Left lung (tissue), 4 donors: ENCODE measurements at regions not wholly inside any gene's neighbourhood (a gene's known extent, or its start where the extent isn't known, plus 50 kb on each side); places are given as distances from the start of the nearest gene placed in this dataset.
"Not testable (repeated sequence)": the region's sequence is repeated elsewhere in the genome, so short reads cannot be mapped to it uniquely, and the experiment has no call there.

Experiments used
- ATAC-seq: fragments of 200-7000 bp; cut with Tn5 transposase; one replicate; pipeline ENCODE4 v1.9.1; 2020; ENCODE audit warnings: moderate library complexity
- DNase-seq, 4 donors: peaks; one replicate each; pipeline ENCODE4 v3.0.0-alpha.2; 2013 to 2020
- H3K27ac ChIP-seq, 2 donors: fragments of 200-600 bp; sonication (generic) in 1 of 2; one replicate each; pipeline versions ENCODE4 v1.5.0 to v1.8.0; 2020 to 2021
- H3K27me3 ChIP-seq, 2 donors: fragments of 200-600 bp; sonication (generic) in 1 of 2; one replicate each; pipeline versions ENCODE4 v1.5.0 to v1.8.0; 2020 to 2021
- H3K36me3 ChIP-seq, 2 donors: fragments of 200-600 bp; sonication (generic) in 1 of 2; one replicate each; pipeline versions ENCODE4 v1.5.0 to v1.8.0; 2020 to 2021
- H3K4me1 ChIP-seq, 2 donors: fragments of 200-600 bp; one replicate each; pipeline ENCODE4 v1.8.0; 2021
- H3K4me3 ChIP-seq, 2 donors: fragments of 200-600 bp; sonication (generic) in 1 of 2; one replicate each; pipeline versions ENCODE4 v1.5.0 to v1.8.0; 2020 to 2021; ENCODE audit warnings: mild to moderate bottlenecking in 1 of 2
- H3K9me3 ChIP-seq, 2 donors: fragments of 200-600 bp; sonication (generic) in 1 of 2; one replicate each; pipeline versions ENCODE4 v1.5.0 to v1.8.0; 2020 to 2021
- intact Hi-C, 2 donors: fragments of 100-400 bp; cut with DNase I; formaldehyde crosslinking; loops; one replicate each; pipeline versions ENCODE4 v1.11.2 to v1.14.2; 2022
- TF ChIP-seq, protein P1 (sequence below), 2 donors: fragments of 200-600 bp; sonication (generic) in 1 of 2; IDR thresholded peaks; one replicate each; pipeline versions ENCODE4 v1.5.0 to v1.8.0; 2021; ENCODE audit warnings: antibody characterized with exemption in 2 of 2
- donor health status: DM: no; HTN: yes; CAD: no.
- donor health status: DM: no; HTN: no; CAD: no.

DNA sequence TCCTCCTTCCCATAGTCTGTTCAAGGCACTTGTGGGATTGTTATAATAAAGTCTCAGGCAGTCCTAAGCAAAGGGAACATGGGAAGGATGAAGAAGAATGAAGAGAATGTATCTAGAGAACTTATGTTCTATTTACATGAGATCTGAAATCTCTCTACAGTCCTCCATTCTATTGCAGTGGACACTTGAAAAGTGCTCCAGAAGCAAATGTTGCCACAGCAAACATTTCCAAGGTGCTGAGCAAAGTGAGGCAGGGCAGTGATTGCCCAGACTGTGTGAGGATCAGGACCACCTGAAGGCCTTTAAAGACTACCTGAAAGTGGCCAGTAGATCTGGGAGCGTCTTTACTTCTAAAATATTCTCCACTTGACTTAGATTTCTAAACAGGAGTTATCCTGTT lies 203.5 kb downstream of the RBM46 start:
- DNase-seq (no peak), ATAC-seq (peak; percentile 82)
- Histone ChIP-seq H3K27ac (no peak overlapping the region), H3K9me3 (no peaks in the 10 kb centered on the region), H3K4me1 (no peaks in the 10 kb centered on the region), H3K27me3 (no peaks in the 10 kb centered on the region), H3K36me3 (no peaks in the 10 kb centered on the region), H3K4me3 (no peak overlapping the region)
- TF ChIP-seq, protein P1, sequence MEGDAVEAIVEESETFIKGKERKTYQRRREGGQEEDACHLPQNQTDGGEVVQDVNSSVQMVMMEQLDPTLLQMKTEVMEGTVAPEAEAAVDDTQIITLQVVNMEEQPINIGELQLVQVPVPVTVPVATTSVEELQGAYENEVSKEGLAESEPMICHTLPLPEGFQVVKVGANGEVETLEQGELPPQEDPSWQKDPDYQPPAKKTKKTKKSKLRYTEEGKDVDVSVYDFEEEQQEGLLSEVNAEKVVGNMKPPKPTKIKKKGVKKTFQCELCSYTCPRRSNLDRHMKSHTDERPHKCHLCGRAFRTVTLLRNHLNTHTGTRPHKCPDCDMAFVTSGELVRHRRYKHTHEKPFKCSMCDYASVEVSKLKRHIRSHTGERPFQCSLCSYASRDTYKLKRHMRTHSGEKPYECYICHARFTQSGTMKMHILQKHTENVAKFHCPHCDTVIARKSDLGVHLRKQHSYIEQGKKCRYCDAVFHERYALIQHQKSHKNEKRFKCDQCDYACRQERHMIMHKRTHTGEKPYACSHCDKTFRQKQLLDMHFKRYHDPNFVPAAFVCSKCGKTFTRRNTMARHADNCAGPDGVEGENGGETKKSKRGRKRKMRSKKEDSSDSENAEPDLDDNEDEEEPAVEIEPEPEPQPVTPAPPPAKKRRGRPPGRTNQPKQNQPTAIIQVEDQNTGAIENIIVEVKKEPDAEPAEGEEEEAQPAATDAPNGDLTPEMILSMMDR (IDR thresholded peaks at IDR 0.05) = no peak
- intact Hi-C loops = no loop called here

DNA sequence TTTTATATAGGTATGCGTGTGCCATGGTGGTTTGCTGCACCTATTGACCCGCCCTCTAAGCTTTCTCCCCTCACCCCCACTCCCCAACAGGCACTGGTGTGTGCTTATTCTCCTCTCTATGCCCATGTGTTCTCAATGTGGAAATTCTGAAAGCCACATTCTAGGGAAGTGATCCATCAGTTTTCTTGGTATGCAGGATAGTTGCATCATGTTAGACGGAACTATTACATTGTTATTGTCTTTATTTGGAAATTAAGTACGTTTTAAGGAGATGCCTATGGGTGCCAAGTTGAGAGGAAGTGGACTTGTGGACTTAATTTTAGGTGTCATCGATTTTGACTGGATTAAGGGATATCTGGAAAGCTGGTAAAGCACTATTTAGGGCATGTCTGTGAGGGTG lies 204.6 kb downstream of the RBM46 start:
- H3K4me1 ChIP-seq = no peaks in the 10 kb centered on the region
- H3K9me3 ChIP-seq = no peaks in the 10 kb centered on the region
- H3K4me3 ChIP-seq = no peak overlapping the region
- ATAC-seq (no peak), DNase-seq (no peak)
- H3K27ac ChIP-seq = no peak overlapping the region
- intact Hi-C loops = no loop called here
- TF ChIP-seq, protein P1 (IDR thresholded peaks at IDR 0.05) = no peak
- H3K36me3 ChIP-seq = no peaks in the 10 kb centered on the region
- H3K27me3 ChIP-seq = no peaks in the 10 kb centered on the region

DNA sequence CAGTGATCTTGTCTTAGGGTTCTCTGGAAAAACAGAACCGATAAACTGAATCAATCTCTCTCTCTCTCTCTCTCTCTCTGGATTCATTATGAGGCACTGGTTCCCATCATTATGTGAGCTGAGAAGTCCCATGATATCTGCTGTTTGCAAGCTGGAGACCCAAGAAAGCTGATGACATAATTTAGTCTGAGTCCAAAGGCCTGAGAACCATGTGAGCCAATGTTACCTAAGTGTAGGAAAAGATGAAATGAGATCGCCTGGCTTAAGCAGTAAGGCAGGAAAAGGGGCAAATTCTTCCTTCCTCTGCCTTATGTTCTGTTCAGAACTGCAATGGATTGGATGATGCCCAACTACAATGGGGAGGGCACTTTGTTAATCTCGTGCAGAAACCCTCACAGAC lies 207.4 kb downstream of the RBM46 start:
- TF ChIP-seq, protein P1 (IDR thresholded peaks at IDR 0.05) = no peak
- H3K9me3 ChIP-seq = no peaks in the 10 kb centered on the region
- ATAC-seq (no peak), DNase-seq (no peak)
- no peaks in the 10 kb centered on the region for H3K4me1 ChIP-seq
- intact Hi-C loops = no loop called here
- no peak overlapping the region for H3K4me3 ChIP-seq
- H3K27ac ChIP-seq = no peak overlapping the region
- H3K36me3 ChIP-seq = no peaks in the 10 kb centered on the region
- H3K27me3 ChIP-seq = no peaks in the 10 kb centered on the region

DNA sequence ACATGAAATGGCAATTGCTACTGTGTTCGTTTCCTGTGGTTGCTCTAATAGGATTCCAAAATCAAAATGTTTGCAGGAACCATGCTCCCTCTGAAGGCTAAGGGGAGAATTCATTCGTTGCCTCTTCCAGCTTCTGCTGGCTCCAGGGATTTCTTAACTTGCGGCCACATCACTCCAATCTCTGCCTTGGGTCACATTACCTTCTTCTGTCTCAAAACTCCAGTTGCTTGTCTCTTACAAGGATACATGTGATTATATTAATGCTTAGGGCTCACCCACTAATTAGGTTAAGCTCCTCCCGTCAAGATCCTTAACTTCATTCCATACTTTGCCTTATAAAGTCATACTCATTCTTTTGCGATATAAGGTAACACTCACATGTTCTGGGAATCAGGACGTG lies 208.4 kb downstream of the RBM46 start:
- no peaks in the 10 kb centered on the region for H3K36me3 ChIP-seq
- no peak overlapping the region for H3K4me3 ChIP-seq
- intact Hi-C loops = no loop called here
- TF ChIP-seq, protein P1 (IDR thresholded peaks at IDR 0.05) = no peak
- no peaks in the 10 kb centered on the region for H3K4me1 ChIP-seq
- H3K27me3 ChIP-seq = no peaks in the 10 kb centered on the region
- no peaks in the 10 kb centered on the region for H3K9me3 ChIP-seq
- DNase-seq (no peak), ATAC-seq (no peak)
- no peak overlapping the region for H3K27ac ChIP-seq

DNA sequence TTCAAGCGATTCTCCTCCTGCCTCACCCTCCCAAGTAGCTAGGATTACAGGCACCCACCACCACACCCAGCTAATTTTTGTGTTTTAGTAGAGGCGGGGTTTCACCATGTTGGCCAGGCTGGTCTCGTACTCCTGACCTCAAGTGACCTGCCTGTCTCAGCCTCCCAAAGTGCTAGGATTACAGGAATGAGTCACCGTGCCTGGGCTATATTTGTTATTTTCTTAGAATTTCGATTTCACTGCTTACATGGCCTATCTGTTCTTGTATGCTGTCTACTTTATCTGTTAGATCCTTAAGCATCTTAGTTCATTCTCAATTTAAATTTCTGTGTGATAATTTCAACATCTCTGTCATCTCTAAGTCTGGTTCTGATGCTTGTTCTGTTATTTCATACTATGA lies 210.6 kb upstream of the NPY2R start:
- H3K27me3 ChIP-seq, H3K36me3 ChIP-seq, intact Hi-C loops, ATAC-seq, H3K4me3 ChIP-seq, H3K4me1 ChIP-seq, H3K9me3 ChIP-seq, DNase-seq, H3K27ac ChIP-seq: not testable (repeated sequence)

DNA sequence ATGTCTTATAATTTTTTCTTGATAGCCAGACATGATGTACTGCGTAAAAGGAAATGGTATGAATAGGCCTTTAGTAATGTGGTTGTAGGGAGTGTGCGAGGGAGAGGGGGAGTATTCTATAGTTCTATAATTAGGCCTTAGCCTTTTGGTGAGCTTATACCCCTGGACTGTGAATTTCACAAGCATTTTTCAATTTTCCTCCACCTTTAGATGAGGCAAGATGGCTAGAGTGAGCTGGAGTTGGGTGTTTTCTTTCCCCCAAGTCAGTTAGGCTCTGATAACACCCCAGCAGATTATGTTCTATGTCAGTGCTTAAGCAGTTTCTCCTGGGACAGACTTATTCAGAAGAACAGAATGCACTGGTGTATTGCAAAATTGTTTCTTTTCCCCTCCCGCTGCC lies 210.2 kb upstream of the NPY2R start:
- no peaks in the 10 kb centered on the region for H3K9me3 ChIP-seq
- TF ChIP-seq, protein P1 (IDR thresholded peaks at IDR 0.05) = no peak
- no peak for ATAC-seq

More for the DNA sequence above, 210.2 kb upstream of the NPY2R start:
- DNase-seq = no peak
- no peaks in the 10 kb centered on the region for H3K36me3 ChIP-seq
- H3K4me1 ChIP-seq = no peaks in the 10 kb centered on the region
- H3K27ac ChIP-seq = no peak overlapping the region
- no peak overlapping the region for H3K4me3 ChIP-seq
- intact Hi-C loops = no loop called here
- no peaks in the 10 kb centered on the region for H3K27me3 ChIP-seq
